ENCODE measurements at regions not wholly inside any gene's neighbourhood (a gene's known extent, or its start where the extent isn't known, plus 50 kb on each side); places are given as distances from the start of the nearest gene placed in this dataset.

GRCh38 chr13:80783926-80784565, 443.1 kb upstream of the SPRY2 start:
- Histone ChIP-seq H3K4me3 (no peak overlapping the region), H3K36me3 (no peaks in the 10 kb centered on the region), H3K27me3 (no peaks in the 10 kb centered on the region), H3K27ac (peak overlapping the region in 1 of 2 donors; percentile 33), H3K4me1 (no peaks in the 10 kb centered on the region), H3K9me3 (no peaks in the 10 kb centered on the region)
- no peak for TF ChIP-seq CTCF (IDR thresholded peaks at IDR 0.05)
- DNase-seq (ENCODE audit: low spot score): no peak

- no peaks in the 10 kb centered on the region for H3K27me3 ChIP-seq
- H3K4me3 ChIP-seq: no peak overlapping the region
- DNase-seq (ENCODE audit: low spot score): no peak
- H3K4me1 ChIP-seq: no peaks in the 10 kb centered on the region
- no peak for TF ChIP-seq CTCF (IDR thresholded peaks at IDR 0.05)
- H3K9me3 ChIP-seq: no peaks in the 10 kb centered on the region
- H3K36me3 ChIP-seq: no peaks in the 10 kb centered on the region
- H3K27ac ChIP-seq: no peak overlapping the region
Observed at GRCh38 chr13:80782441-80782840, 441.5 kb upstream of the SPRY2 start.

- Histone ChIP-seq H3K27ac (no peak overlapping the region), H3K27me3 (no peaks in the 10 kb centered on the region), H3K36me3 (no peaks in the 10 kb centered on the region), H3K4me1 (no peaks in the 10 kb centered on the region), H3K9me3 (no peaks in the 10 kb centered on the region), H3K4me3 (no peak overlapping the region)
- DNase-seq (ENCODE audit: low spot score): no peak
- no peak for TF ChIP-seq CTCF (IDR thresholded peaks at IDR 0.05)
Observed at GRCh38 chr13:80778297-80778696, 437.4 kb upstream of the SPRY2 start.

- no peak overlapping the region for H3K27ac ChIP-seq
- no peak overlapping the region for H3K4me3 ChIP-seq
- DNase-seq (ENCODE audit: low spot score): no peak
- H3K4me1 ChIP-seq: no peaks in the 10 kb centered on the region
- H3K27me3 ChIP-seq: no peaks in the 10 kb centered on the region
- TF ChIP-seq CTCF (IDR thresholded peaks at IDR 0.05): no peak
- H3K36me3 ChIP-seq: no peaks in the 10 kb centered on the region
- H3K9me3 ChIP-seq: no peaks in the 10 kb centered on the region
Observed at GRCh38 chr13:80757694-80758093, 416.8 kb upstream of the SPRY2 start.

- H3K36me3 ChIP-seq: no peaks in the 10 kb centered on the region
- H3K27ac ChIP-seq: no peak overlapping the region
- H3K27me3 ChIP-seq: no peaks in the 10 kb centered on the region
- no peak for DNase-seq (ENCODE audit: low spot score)
- no peaks in the 10 kb centered on the region for H3K9me3 ChIP-seq
- H3K4me3 ChIP-seq: no peak overlapping the region
- TF ChIP-seq CTCF (IDR thresholded peaks at IDR 0.05): no peak
- no peaks in the 10 kb centered on the region for H3K4me1 ChIP-seq
Observed at GRCh38 chr13:80755910-80756309, 415.0 kb upstream of the SPRY2 start.

- no peak for TF ChIP-seq CTCF (IDR thresholded peaks at IDR 0.05)
- no peak overlapping the region for H3K27ac ChIP-seq
- H3K4me1 ChIP-seq: no peaks in the 10 kb centered on the region
- no peaks in the 10 kb centered on the region for H3K36me3 ChIP-seq
- DNase-seq (ENCODE audit: low spot score): no peak
- no peaks in the 10 kb centered on the region for H3K27me3 ChIP-seq
- no peak overlapping the region for H3K4me3 ChIP-seq
- H3K9me3 ChIP-seq: no peaks in the 10 kb centered on the region
Observed at GRCh38 chr13:80754441-80754840, 413.5 kb upstream of the SPRY2 start.
